ENCODE measurements at regions not wholly inside any gene's neighbourhood (a gene's known extent, or its start where the extent isn't known, plus 50 kb on each side); places are given as distances from the start of the nearest gene placed in this dataset.
A peak's percentile ranks its signal among the peaks of the same experiment; 100 is the strongest.

DNA sequence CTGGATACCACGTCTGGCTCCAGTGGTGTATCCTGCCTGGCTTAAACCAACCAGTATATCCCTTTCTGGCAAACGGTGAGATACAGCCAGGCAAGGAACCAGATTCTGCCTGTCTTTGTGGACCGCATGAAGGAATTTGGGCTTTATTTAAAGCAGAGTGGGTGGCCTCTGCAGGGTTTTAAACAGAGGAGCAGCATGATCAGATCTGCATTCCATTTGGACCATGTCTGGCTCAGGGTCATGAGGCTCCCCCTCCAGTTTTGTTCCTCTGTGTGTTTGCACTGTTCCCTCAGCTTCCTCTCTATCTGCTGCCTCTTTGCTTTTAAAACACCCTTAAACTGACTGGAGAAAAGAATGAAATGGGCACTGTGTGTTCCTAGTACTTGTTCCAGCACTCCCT lies 195.0 kb downstream of the GIPC2 start:
- H3K4me3 ChIP-seq (ENCODE audit: control insufficient read depth, low read depth, low read length), result no peak overlapping the region
- TF ChIP-seq, protein P1, sequence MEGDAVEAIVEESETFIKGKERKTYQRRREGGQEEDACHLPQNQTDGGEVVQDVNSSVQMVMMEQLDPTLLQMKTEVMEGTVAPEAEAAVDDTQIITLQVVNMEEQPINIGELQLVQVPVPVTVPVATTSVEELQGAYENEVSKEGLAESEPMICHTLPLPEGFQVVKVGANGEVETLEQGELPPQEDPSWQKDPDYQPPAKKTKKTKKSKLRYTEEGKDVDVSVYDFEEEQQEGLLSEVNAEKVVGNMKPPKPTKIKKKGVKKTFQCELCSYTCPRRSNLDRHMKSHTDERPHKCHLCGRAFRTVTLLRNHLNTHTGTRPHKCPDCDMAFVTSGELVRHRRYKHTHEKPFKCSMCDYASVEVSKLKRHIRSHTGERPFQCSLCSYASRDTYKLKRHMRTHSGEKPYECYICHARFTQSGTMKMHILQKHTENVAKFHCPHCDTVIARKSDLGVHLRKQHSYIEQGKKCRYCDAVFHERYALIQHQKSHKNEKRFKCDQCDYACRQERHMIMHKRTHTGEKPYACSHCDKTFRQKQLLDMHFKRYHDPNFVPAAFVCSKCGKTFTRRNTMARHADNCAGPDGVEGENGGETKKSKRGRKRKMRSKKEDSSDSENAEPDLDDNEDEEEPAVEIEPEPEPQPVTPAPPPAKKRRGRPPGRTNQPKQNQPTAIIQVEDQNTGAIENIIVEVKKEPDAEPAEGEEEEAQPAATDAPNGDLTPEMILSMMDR (conservative IDR thresholded peaks at IDR 0.05; ENCODE audit: control insufficient read depth, insufficient read depth, low read depth, low read length), result no peak
- no peak for DNase-seq (ENCODE audit: low read depth)

DNA sequence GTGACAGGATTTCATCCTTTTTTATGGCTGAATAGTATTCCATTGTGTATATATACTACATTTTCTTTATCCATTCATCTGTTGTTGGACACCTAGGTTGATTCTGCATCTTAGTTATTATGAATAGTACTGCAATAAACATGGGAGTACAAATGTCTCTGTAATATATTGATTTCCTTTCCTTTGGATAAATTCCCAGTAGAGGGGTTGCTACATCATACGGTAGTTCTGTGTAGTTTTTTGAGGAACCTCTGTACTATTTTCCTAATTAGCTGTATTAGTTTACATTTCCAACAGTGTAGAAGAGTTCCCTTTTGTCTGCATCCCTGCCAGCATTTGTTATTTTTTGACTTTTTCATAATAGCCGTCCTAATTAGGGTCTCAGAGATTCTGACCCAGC lies 201.3 kb downstream of the GIPC2 start:
- TF ChIP-seq, protein P1 (conservative IDR thresholded peaks at IDR 0.05; ENCODE audit: control insufficient read depth, insufficient read depth, low read depth, low read length), result no peak
- no peak overlapping the region for H3K4me3 ChIP-seq (ENCODE audit: control insufficient read depth, low read depth, low read length)
- DNase-seq (ENCODE audit: low read depth), result no peak

DNA sequence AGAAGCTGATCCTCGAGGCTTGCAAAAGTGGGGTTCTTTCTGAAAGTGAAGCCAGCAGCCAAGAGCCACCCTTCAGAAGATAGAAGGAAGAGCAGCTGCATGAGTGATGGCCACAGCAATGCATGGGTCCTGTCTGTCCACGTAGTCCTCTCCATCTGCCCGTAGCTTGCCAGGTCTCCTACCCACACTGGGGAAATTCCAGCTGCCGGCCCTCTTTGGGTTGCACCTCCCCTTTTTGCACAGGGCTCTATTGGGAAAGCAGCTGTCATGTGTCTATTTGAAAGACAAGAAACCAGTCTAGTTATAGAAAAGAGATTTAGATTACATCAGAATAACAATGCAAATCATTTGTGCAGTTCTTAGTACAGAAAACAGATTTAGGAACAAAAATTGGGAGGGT lies 204.4 kb downstream of the GIPC2 start:
- H3K4me3 ChIP-seq (ENCODE audit: control insufficient read depth, low read depth, low read length), result no peak overlapping the region
- no peak for DNase-seq (ENCODE audit: low read depth)
- TF ChIP-seq, protein P1 (conservative IDR thresholded peaks at IDR 0.05; ENCODE audit: control insufficient read depth, insufficient read depth, low read depth, low read length), result no peak

DNA sequence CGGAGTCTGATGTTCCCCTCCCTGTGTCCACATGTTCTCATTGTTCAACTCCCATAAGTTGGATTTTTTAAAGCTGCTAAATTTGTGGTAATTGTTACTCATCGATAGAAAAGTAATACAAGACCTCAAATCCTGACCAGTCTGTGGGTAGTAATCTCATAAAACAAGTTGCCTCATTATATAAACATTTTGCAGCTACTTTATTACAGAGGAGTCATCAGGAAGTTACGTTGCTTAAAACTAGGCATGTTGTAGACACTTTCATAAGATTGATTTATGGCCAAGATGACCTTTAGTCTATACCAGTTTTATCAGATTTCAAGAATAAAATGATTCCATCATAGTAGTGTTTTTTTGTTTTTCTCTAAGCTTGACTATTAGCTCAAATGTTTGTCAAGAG lies 208.8 kb downstream of the GIPC2 start:
- TF ChIP-seq, protein P1 (conservative IDR thresholded peaks at IDR 0.05; ENCODE audit: control insufficient read depth, insufficient read depth, low read depth, low read length), result no peak
- no peak overlapping the region for H3K4me3 ChIP-seq (ENCODE audit: control insufficient read depth, low read depth, low read length)
- peak; percentile 92 for DNase-seq (ENCODE audit: low read depth)

DNA sequence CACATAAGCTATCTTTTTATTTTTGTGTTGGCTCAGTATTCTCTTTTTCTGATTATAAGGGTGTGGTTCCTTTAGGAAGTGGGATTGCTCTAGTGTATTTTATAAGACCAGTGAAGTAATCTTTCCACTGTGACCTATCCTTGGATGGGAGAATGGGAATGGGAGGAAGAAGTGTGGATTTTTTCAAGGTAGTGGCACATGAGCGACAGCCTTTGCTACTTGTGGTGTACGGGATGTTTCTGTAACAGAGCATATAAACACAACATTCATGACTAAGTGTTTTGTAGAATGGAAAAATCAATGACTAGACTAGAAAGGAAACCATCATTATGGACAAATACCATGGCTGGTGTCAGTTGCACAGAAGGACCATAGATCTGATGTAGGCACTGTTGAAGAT lies 209.6 kb downstream of the GIPC2 start:
- DNase-seq (ENCODE audit: low read depth), result peak; percentile 65
- TF ChIP-seq, protein P1 (conservative IDR thresholded peaks at IDR 0.05; ENCODE audit: control insufficient read depth, insufficient read depth, low read depth, low read length), result no peak
- no peak overlapping the region for H3K4me3 ChIP-seq (ENCODE audit: control insufficient read depth, low read depth, low read length)

DNA sequence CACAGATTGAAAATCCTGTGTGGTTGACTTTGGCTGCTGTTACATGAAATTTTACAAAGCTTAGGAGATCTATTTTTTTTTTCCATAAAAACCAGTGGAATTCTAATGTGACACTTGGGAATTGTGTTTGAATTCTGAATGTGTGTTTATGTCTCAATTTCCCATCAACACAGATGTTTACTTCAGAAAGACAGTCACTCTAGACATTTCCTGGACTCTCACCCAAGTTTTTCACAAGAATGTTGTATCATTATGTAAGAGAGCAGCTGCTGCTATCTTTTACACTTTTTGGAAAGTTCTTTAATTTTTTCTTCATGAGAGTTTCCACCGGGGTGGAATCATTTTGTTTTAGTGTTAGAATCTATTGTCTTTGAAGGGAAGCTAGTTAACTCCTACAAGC lies 210.1 kb downstream of the GIPC2 start:
- H3K4me3 ChIP-seq (ENCODE audit: control insufficient read depth, low read depth, low read length), result no peak overlapping the region
- TF ChIP-seq, protein P1 (conservative IDR thresholded peaks at IDR 0.05; ENCODE audit: control insufficient read depth, insufficient read depth, low read depth, low read length), result no peak
- DNase-seq (ENCODE audit: low read depth), result peak; percentile 45

DNA sequence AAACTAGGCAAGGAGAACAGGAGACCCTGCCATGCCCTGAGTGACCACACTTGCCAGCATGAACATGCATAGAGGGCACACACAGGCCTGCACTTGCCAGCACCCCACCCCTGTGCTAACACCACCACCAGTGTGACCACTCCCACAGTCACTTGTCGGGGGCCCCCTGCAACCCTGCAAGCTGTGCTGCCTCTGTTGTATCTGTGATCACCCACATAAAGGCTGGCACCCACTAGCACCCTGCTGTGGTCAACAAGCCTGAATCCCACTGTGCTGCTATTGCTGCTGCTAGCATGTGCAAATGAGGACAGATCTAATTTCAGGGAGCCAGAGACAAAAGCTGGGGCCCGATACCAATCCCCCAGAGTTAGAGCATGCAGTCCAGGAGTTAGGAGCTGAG lies 217.7 kb downstream of the GIPC2 start:
- TF ChIP-seq, protein P1 (conservative IDR thresholded peaks at IDR 0.05; ENCODE audit: control insufficient read depth, insufficient read depth, low read depth, low read length), result no peak
- H3K4me3 ChIP-seq (ENCODE audit: control insufficient read depth, low read depth, low read length), result no peak overlapping the region
- DNase-seq (ENCODE audit: low read depth), result no peak
